DLD1 (cell line): ENCODE measurements at regions not wholly inside any gene's neighbourhood (a gene's known extent, or its start where the extent isn't known, plus 50 kb on each side); places are given as distances from the start of the nearest gene placed in this dataset.

Source experiments
- in situ Hi-C: cut with HindIII; loops from 2 replicates; pipeline ENCODE4 v1.10.0; 2017; ENCODE audit warnings: low sequenced_read_pairs

DNA sequence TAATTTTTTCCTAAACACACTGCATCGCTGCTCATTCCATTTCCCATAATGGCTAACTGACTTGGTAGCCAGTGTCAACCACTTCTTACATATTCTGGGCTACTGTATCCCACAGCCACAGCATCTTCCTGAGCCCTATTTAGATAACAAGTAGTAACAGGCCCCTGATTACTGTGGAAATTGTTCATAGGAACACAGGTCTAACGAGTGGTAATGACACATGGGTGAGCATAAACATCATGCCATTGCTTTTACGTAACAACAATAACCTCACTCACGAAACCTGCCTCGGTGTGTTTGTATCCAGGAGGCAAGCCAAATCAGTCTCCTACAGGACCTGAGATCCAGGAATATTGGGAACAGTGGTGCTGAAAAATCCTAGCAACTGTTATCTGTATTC is 438.6 kb downstream of the KLF5 start:
- in situ Hi-C loops = no loop called here

DNA sequence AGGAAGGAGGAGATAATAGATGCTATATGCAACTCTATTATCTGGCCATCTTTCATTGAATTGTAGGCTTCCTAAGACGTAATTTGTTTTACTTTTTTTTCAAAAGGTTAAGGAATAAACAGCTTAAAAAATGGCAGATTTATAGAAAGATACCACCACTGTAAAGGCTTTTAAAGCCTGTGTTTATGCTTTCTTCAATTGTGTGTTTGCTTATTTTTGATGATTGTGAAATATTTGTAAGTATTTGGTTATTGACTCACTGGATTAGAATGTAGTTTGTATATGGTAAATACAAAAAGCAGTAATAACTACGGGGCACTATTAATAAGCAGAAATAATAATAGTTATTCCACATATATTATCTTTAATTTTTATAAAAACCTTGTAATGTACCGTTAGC is 437.9 kb downstream of the KLF5 start:
- in situ Hi-C loops = no loop called here

DNA sequence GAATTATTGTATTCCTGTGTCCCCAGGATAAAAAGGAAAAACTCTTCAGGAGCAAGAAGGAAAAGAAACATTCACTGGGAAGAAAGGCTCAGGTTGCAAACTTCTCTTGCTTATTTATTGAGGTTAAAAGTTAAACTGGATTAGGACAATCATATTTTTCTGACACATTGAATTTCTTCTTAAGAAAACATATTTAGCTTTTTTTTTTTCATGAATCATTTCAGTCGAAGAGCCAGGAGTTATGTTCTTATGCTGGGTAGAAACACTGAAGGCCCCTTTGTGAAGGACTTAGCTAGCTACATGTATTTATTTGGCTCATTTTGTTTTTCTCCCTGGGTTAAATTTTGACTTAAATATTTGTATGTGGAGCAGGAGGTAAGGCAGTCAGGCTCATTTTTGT is 434.0 kb downstream of the KLF5 start:
- in situ Hi-C loops = no loop called here

DNA sequence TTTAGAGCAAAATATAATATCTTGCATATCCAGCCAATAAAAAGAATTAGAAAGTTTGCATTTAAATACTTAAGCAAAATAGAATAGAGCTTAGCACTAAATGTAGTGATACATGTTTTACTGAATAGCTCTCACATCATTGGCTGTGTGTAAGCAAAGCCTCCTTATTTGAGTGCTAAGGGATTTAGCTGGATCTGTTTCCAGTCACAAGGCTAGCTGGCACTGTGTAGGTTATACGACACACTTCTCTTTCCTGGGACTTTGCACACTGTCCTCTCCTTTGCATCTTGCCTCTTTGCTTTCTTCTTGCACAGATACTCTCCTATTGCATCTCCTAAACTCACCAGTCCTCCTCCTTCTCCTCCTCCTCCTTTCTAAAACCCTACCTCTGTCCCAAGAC is 423.8 kb downstream of the KLF5 start:
- in situ Hi-C loops = no loop called here

DNA sequence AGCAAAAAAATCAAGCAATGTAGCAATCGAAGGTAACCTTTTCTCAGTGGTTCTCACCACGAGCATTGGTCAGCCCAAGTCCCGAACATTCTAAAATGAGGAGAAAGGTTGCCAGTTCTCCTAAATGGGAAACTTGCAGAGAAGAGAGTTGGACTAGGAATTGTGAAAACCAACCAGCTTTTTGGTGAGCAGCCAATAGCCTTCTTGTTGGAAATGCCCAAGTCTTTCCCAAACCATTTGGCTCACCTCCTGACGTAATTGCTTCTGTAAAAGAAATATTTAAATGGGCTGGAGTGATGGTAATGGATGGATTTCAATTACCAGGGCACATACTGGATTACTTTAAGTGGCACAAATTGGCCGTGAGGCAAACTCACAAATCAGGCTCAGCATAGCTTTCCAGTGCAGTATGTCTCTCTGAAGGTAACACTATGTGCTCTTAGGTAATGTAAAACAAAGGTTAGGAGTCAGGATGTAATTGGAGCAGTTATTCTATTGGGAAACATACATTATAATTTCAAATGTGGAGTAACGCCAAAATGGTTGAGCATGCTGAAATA is 423.2 kb downstream of the KLF5 start:
- in situ Hi-C loops = no loop called here

- in situ Hi-C loops = no loop called here
Observed at GRCh38 chr13:73480779-73481559, 422.2 kb downstream of the KLF5 start.

DNA sequence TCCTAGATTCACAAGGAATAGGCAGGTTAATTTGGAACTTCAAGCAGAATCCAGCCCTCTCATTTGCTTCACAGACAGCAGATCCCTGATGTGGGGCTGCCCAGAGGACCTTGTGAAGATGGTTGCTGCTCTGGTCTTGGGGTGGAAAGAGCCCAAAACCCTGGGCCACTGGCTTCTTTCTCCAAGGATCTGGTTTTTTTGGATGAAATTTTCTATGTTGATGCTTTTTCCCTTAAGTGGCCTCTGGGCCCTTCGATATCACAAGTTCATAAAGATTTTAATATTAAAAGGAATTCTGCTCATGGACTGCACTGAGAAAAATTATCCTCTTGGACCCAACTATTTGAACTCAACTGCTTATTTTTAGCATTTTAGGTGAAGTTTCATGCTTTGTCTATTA is 421.1 kb downstream of the KLF5 start:
- in situ Hi-C loops = no loop called here

DNA sequence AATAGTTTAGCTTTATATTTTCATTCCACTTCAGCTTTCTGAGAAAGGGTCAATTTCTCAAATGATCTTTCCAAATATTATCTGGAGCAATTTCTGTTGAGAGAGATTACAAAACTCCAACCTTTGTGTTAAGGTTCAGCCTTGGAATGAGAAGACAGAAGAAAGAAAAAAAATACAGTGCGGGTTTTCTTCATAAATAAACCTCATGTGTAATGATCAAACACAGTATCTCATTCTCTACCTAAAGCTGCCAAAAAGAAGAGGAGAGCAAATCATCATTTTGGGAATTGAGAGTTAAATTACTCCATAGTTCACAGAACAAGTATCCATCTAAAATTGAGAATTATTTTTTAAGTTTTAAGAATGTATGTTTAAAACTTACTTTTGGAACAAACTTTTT is 420.5 kb downstream of the KLF5 start:
- in situ Hi-C loops = no loop called here

DNA sequence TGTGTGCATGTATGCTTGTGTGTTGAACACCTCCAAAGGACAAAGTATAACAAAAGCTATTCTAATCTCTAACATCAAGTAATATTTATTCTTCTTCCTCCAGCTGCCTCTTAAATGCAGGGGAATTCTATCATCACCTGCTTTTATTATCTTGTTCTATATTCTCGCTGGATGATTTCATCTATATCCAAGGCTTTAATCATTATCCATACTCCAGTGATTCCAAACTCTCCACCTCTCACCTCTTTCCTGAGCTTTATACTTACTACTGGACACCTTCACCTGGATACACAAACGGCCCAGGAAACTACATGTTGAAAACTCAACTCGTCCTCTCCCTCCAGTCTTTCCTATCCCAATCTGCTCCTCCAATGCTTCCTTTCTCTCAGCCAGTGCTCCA is 418.6 kb downstream of the KLF5 start:
- in situ Hi-C loops = no loop called here

- in situ Hi-C loops = no loop called here
Observed at GRCh38 chr13:73473016-73473415, 414.2 kb downstream of the KLF5 start.

- in situ Hi-C loops = no loop called here
Observed at GRCh38 chr13:73467125-73467524, 408.3 kb downstream of the KLF5 start.

DNA sequence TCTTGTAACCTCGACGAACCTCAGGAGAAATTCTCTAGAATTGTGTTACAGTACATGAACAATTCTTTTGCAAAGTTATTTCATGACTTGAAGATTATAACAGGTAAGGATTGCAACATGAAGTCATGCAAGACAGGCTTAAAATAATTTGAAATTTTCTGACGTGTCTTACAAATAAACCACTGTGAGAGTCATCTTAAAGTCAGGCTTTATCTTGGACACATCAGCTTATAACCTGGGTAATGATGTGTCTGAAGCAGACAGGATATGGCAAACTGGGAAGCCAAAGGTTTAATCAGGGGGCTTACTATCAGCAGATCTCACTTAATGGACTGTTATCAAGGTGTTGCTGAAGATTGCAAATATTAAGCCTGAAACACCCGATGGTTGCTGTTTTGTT is 407.8 kb downstream of the KLF5 start:
- in situ Hi-C loops = no loop called here

DNA sequence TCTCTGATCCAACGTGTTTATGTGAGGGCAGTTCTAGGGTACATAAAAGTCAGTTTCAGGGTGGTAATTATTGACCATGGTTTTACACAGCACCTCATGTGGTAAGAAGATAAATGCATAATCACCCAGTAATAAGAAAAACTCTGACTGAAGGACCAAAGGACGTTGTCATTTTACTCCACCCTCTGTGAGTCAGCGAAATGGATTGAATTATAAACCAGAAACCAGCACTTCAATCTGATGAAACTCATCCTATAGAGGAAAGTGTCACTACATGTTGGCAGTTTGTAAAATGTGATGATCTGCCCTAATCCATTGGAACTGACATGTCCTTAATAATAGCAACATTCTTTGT is 406.8 kb downstream of the KLF5 start:
- in situ Hi-C loops = no loop called here

GRCh38 chr13:73464758-73465616 is 406.2 kb downstream of the KLF5 start:
- in situ Hi-C loops = no loop called here

DNA sequence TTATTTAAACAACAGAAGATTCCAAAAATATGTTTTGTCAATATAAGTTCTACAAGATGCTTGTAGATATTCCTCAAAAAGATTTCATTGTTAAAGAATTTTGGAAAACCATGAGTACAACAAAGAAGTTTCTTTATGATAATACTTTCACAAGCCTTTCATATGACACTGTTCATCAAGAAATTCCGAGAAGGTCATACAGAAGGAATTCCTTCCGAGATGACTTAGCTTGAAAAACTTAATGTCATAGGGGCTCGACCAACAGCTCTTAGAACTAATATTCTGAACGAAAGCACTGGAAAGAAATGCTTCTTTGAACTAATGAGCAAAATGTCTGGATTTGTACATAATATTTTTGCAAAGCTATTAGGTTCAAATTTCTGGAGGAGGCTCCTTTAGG is 403.4 kb downstream of the KLF5 start:
- in situ Hi-C loops = no loop called here

- in situ Hi-C loops = no loop called here
Observed at GRCh38 chr13:73451221-73452029, 392.6 kb downstream of the KLF5 start.

GRCh38 chr13:73450583-73450982 is 391.8 kb downstream of the KLF5 start:
- in situ Hi-C loops = no loop called here

- in situ Hi-C loops = no loop called here
Observed at GRCh38 chr13:73449252-73449651, 390.4 kb downstream of the KLF5 start.

DNA sequence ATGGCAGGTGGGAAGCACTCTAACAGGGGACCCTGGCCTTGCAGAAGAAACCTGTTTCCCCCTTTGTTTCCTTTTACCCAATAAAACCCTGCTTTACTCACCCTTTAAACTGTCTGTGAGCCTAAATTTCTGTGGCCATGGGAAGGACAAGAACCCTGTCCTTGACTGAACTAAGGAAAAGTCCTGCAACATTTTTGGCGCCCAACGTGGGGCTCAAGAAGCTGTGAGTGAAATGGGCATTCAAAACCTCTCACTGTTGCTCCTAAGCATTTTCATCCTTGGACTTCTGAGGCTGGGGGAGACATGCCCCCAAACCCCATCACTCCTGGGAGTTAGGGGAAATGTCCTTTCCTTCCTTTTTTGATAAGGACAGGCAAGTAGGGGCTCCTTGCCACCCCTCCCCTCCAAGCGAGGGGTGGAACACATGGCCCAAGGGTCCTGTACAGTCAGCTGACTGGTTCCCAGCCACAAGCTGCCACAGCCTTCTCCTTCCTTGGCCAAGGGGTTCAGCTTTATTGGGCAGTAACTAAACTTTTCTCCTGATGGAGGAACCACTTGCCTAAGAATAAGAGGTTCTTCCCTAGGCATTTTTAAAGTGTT is 381.6 kb downstream of the KLF5 start:
- in situ Hi-C loops = no loop called here

DNA sequence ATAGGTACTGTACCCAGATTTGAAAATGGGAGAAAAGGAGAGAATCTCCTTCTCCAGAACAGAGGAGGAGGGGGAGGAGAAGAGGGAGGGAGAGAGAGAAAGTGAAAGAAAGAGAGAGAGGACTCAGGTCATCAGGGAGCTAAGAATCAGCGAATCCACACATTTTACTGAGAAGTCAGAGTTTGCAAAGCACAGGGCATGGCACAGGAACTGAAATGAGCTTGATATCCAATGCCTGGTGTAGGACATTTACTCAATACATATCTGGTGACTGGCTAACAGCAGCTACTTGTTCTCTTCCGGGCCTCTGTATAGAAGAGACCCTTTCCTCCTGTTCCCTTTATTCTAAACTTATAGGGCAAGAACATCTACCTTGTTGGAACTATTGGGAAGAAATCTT is 375.1 kb downstream of the KLF5 start:
- in situ Hi-C loops = no loop called here

GRCh38 chr13:73433458-73433857 is 374.7 kb downstream of the KLF5 start:
- in situ Hi-C loops = no loop called here
